DMS153 (cell line): ENCODE measurements at regions not wholly inside any gene's neighbourhood (a gene's known extent, or its start where the extent isn't known, plus 50 kb on each side); places are given as distances from the start of the nearest gene placed in this dataset.
A peak's percentile ranks its signal among the peaks of the same experiment; 100 is the strongest.
"Not testable (repeated sequence)": the region's sequence is repeated elsewhere in the genome, so short reads cannot be mapped to it uniquely, and the experiment has no call there.

Experiments
- DNase-seq: peaks from one replicate; lab custom pipeline; 2025; lab: John Stamatoyannopoulos, UW

DNA sequence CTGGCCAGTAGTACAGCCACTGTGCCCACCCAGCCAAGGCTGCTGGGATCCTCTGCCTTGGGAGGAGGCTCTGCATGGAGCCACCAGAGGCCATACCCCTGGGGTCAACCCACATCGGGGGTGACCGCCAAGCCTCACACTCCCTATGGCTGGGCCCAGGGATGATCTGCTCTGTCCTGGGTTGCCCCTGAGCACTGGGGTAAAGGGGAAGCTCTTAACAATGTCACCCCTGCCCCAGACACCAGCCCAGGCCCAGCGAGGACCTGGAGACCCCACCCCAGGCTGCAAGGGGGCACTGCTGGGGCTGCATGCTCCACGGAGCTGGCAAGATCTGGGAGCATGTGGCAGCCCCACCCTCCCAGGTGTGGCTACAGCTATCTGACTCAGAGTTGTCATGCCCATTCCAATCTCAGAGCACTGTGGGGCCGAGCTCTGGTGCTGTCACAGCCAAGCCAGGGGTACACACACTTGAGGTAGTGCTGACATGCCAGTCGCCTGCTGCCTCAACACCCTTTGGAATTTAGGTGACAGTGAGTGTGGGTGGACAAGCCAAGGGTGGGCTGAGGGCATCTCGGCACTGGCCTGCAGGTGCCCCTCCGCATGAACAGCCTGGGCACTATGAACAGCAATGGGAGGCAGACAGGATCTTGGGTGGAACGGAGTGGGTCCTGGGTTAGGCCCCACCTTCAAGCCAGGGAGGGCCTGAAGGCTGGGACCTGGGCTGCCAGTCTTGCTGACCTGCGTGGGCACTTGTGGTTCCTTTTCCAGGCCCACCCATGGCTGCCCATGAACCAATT lies 427.7 kb downstream of the LRRIQ3 start:
- DNase-seq = no peak

DNA sequence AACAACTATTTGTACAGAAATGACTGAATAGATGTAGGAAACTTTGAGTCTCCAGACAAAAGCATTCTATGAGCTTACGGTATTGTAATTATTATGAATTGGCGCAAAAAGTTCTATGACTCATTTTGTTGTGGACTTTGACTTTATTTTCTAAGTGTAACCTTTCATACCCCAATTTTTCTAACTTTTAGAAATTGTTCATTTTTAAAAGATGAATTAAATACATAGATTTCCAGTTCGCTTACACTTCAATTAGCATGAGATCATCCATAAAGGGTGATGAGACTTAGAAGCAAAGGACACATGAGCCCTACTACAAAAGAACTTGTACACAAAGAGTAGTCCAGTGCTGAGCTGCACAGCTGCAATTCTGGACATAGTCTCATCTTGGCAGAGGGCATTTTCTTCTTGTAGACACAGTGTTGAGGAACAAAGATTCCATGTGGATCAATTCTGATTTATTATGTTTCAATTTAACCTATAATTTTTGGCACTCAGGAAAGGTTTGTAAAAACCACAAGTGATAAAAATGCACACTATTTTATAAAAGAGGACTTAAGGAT lies 431.1 kb downstream of the LRRIQ3 start:
- DNase-seq = no peak

DNA sequence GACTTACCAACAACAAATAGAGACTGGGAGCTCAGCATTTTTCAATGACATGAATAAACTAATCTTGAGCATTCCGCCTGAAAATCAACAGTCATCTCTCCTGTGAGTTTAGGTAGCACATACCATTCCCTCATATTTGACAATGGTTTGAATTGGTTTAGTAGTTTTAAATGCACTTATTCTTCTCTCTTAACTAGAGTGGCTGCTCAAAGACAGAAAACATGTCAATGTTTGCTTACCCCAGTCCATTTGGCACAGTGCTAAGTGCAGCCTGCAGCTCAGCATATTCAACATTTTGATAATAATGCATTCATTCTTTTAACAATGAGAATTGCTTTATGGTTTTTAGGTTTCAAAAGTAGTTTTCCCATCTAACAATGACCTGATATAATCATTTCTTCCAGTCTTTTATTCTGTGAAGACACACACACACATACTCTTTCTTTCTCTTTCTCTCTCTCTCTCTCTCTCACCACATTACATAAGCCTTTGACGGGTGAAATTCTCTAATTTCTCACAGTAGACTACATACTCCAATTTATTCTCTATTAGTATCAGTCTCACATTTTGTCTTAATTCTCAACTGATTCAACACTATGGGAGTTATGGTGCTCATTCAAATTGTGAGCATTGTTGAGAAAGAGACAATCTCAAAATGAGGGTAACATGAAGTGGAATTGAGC lies 432.3 kb downstream of the LRRIQ3 start:
- DNase-seq = peak; percentile 38

DNA sequence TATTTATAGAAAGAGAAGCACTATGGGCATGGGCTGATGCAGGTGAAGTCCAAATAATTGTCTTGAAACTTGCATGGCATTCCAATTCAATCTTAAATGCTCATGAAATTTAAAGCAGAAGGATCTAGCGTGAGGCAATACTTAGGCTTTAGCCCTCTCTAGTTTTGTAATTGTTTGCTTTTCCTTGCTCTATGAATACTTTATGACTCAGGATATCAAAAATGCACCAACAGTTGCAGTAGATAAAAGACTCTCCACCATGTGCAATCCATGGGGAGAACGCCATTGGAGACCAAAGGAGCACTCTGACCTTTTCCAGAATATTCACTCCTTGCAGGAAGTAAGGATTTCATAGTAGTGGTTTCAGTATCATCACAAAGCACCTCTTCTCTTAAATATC lies 436.4 kb downstream of the LRRIQ3 start:
- no peak for DNase-seq

DNA sequence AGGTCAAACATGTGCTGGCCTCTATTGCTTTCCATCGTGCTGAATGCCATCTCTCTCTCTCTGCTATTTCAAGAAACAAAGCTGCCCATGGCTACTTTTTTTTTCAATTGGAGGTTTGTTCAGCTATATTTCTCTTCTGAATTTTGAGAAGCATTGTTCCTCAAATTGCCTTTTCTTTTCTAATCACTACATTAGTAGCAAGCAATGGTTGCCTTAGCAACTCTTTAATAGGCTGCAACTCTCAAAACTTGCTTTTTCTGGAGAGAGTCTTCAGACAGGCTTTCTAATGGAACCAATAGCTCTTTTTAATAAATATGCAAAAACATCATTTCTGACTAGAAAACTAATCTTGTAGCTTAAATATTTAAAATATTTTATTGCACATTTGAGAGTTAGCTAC lies 439.0 kb downstream of the LRRIQ3 start:
- no peak for DNase-seq

DNA sequence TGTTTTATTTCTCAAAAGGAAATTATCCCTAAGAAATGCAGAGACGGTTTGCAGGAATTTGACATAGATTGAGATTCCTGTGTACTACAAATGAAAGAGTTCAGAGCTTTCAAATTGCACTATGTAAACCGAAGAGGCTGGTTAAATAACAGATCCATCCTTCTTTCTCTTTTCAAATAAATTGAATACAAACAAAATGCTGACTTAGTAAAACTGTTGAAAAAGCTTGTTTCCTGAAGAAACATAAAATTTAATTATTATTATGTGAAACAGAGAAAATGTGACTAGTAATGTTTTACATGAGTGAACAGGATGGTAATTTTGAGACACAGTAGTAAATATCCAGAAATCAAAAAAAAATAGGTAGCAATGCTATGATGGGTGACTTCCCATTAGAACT lies 441.2 kb downstream of the LRRIQ3 start:
- DNase-seq = no peak

DNA sequence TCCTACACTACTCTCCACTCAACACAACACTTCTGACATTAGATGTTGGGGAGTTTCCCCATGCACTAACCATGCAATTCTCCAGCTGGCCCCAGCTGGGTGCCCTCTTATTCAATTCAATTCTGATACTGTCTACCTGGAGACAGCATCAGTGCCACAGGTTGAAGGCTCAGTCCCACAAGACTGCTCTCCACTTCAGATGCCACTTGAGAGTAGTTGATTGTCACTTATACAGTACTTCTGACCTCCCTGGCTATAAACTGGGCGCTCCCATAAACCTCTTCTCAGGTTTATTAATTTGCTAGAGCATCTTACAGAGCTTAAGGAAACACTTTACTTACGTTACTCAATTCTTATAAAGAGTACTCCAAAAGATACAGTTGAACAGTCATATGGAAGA lies 442.3 kb downstream of the LRRIQ3 start:
- no peak for DNase-seq

DNA sequence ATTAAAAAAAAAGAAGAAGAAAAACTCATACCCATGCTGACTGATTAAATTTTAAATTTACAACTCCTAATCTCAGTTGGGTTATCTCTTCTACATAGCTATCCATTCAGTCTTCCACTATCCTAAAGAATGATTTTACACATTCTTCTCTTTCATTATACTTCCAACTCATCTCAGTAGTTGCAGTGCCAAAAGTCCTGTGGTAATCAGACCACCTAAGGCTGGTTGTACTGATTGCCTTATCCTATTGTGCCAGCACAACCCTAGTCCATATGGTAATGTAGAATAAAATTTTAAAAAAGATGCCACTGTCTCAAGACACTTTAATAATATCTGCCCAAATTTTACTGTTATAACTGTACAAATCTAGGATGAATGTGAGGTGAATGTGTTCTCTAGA lies 448.0 kb downstream of the LRRIQ3 start:
- no peak for DNase-seq

DNA sequence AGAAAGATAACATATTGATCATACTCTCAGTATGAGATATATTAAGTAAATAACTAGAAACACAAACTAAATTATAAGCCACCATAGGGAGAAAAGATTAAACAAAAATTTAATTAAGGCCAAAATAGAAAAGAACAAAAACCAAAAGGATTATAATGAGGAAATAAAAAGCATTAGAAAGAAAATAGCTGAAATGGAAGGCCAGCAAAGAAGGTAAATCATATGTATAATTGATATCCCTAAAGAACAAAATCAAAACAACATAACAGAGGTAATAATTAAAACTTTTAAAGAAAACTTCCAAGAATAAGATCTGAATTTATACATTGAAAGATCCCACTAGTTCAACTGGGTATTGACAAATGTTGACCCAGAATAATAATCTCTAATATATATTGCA lies 453.0 kb downstream of the LRRIQ3 start:
- no peak for DNase-seq

DNA sequence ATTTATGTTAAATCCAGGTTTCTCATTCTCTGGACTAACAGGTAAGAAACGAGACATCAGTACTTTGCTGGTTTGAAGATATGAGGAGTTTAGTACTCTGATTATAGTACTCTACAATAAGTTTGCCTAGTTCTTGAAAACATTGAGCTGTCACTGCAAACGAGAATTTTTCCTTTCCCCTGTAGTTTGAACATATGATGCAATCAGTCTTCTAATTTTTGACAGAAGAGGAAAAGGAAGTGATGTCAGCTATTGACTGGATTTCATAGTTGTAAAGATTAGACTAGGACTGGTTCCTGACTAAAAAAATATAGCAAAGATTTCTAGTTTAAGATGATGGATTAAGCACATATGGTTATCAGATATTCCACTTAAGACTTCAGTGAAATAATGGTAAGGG lies 461.9 kb downstream of the LRRIQ3 start:
- DNase-seq = no peak

DNA sequence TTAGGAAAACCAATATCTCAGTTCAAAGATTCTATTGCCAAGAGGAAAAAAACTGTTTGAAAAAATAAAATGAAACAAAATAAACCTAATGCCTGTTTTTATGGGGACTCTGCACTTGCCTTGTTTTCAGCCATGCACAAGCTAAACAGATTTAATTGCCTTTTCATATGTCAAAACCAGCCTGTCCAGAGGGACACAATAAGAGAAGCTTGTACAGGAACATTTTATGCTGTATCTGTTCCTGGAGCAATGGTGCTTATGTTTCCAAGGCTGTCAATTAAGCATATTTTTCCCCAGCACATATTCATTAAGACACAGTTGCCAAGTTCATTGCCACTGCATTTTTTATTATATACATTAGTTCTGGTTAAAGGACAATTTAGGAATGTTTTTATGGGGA lies 470.9 kb downstream of the LRRIQ3 start:
- DNase-seq = no peak

DNA sequence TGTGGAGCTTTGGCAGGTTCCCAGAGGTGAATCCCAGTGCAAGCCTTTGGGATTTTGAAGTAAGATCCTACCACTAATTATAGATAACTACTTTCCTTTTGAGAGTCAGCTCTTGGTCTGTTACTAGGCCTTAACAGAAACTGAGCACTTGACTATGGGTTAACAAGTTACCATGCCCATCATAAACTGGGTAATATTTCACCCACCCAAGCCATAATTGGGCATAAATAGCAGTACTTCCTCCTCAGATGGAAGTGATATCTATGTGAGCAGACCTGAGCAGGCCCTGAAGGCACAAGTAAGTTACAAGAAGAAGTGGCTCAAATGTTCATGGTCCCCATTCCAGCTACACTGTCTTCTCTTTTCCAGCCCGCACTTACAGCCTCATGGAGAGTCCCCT lies 475.9 kb downstream of the LRRIQ3 start:
- no peak for DNase-seq

DNA sequence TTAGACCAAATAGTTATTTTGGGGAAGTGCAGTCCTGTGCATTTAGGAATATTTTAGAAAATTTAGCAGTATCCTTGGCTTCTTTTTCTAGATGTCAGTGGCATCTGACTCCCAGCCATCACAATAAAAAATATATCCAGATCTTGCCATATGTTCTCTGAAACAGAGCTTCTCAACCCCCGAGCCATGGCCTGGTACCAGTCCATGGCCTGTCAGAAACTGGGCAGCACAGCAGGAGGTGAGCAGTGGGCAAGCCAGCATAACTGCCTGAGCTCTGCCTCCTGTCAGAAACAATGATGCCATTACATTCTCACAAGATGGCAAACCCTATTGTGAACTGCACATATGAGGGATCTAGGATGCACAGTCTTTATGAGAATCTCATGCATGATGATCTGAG lies 480.0 kb downstream of the LRRIQ3 start:
- DNase-seq = no peak

DNA sequence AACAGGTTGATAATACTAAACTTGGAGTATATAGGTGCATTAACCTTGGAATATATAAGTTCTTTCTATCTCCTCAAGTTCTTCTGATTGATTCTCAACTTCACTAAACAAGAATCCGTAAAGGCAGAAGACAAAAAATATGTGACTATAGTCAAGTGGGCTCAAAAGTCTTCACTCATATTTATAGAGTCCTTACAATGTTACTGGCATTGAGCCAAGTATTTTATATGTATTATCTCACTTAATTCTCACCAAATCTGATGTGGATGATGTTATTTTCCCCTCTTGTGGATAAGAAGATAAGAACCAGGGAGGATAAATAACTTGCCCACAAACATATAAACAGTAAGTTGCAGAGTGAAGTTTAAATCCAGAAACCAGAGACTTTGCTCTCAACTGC lies 486.9 kb downstream of the LRRIQ3 start:
- no peak for DNase-seq

DNA sequence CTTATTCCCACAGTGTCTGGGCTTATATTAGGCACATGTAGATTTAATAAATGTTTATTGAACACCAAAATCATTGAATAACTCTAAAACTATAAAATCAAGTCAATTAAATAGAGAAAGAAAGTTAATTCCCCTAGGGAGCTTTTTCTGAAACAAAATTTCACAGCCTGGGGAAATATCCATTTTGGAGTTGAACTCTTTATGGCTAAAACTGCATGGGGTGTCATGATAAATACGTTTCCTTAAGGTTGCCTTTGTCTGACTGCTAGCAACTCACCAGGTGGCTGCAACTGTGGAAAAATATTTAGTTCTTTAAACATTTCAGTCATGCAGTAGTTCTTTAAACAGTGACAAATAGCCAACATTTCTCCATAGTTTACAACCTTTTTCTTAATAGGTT lies 496.1 kb downstream of the LRRIQ3 start:
- DNase-seq = no peak

DNA sequence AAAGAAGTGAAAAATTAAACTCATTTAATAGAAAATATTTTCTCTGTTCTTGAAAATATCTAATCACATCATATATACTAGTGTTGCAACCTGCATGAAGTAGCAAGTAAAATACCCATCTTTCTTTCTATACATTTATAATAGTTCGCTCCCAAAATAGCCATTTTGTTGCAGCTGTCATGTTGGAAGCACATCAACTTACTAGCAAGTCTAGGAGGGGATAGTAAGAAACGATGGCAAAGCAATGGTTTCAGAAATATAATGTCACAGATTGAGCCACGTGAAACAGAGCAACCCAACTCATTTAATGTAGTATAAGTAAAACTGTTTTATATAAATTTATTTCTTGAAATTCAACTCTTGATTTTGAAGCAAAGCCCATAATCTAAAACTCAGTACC lies 521.8 kb downstream of the LRRIQ3 start:
- no peak for DNase-seq

DNA sequence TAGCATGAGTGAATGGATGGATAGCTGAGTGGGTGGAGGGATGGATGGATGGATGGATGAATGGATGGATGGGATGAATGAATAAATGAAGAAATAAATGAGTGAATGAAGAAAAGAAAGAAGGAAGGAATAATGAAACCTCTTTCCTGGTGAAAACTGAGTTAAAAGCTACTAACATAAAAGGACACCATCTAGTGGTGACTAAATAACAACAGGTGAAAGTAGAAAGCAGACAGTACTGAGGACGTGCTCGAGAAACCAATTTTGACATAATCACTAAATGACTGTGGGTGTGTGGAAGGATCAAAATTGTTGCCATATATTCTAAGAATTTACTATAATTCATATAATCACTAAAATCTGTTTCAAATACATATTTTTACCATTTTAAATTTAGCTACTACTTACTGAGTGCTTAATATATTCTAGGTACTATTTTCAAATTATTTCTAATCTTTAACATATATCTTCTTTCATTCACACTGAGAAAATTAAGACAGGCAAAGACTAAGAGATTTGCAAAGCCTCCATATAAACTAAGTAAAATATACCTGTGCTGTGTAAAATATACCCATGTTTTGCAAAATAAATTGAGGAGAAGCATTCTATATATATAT lies 522.9 kb downstream of the LRRIQ3 start:
- DNase-seq = peak; percentile 31

DNA sequence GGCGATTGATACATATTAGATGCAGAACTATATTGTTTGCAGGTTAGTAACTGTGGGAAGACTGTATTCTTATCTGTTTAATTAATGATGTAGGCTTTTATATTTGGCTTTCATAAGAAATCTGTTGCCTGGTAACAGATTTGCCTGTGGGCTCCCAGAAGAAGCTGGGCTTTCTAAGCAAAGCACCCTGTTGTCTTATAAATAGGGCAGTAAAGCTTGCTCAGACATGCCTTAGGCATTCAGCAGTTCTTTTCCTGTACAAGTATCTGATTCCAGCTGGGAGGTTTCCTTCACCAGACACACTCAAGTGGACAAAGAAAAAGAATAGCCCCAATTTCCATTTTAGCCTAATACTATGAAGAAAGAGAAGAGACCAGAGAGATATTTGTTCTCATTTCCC lies 524.0 kb downstream of the LRRIQ3 start:
- peak; percentile 80 for DNase-seq

DNA sequence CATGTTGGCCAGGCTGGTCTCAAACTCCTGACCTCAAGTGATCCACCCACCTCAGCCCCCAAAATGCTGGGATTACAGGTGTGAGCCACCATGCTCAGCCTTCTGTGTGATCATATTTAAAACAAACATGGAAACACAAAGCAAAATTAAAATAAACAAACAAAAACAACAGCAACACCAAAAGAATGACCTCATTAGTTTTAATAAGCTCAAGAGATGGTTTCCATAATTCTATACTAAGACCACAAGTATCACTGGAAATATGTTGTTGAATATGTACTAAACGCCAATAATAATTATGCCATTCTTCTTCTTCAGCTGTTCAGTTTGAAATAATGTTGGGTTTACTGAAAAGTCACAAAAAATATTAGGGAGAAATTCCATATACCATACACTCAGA lies 526.4 kb downstream of the LRRIQ3 start:
- DNase-seq = no peak

DNA sequence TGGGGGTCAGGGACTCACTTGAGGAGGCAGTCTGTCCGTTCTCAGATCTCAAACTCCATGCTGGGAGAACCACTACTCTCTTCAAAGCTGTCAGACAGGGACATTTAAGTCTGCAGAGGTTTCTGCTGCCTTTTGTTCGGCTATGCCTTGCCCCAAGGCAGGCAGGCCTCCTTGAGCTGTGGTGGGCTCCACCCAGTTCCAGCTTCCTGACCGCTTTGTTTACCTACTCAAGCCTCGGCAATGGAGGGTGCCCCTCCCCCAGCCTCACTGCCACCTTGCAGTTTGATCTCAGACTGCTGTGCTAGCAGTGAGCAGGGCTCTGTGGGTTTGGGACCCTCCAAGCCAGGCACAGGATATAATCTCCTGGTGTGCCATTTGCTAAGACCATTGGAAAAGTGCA lies 530.0 kb downstream of the LRRIQ3 start:
- not testable (repeated sequence) for DNase-seq

DNA sequence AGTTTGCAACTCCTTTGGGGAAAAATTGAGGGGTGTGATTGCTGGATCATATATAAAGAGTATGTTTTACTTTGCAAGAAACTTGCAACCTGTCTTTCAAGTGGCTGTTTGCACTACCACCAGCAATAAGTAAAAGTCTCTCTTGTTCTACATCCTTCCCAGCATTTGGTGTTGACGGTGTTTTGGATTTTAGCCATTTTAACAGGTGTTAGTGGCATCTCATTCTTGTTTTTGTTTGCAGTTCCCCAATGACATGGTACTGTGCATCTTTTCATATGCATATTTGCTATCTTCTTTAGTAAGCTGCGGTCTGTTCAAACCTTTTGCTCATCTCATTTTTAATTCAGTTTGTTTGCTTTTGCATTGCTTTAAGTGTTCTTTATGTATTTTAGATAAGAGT lies 535.5 kb downstream of the LRRIQ3 start:
- DNase-seq = no peak

DNA sequence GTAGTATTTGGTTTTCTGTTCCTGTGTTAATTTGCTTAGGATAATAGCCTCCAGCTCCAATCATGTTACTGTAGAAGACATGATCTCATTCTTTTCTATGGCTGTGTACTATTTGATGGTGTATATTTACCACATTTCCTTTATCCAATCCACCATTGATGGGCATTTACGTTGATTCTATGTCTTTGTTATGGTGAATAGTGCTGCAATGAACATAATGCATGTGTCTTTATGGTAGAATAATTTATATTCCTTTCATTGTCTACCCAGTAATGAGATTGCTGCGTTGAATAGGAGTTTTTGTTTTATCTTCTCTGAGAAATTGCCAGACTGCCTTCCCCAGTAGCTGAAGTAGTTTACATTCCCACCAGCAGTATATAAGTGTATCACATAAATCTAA lies 538.8 kb downstream of the LRRIQ3 start:
- peak; percentile 93 for DNase-seq

DNA sequence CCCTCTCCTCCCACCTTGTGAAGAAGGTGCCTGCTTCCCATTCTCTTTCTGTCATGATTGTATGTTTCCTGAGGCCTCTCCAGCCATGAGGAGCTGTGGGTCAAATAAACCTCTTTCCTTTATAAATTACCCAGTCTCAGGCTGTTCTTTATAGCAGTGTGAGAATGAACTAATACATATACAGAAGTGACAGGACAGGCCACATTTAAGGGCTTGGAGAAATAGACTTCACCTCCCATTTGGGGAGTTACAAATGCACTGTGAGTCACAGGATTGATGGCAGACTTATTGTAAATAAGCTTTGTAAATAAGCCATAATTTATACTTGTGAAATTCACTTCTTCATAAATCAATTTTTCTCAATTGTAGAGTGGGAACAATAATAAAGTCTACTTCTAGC lies 543.3 kb downstream of the LRRIQ3 start:
- DNase-seq = no peak
